GM12878 (cell line): ENCODE measurements at regions not wholly inside any gene's neighbourhood (a gene's known extent, or its start where the extent isn't known, plus 50 kb on each side); places are given as distances from the start of the nearest gene placed in this dataset.
"Not testable (repeated sequence)": the region's sequence is repeated elsewhere in the genome, so short reads cannot be mapped to it uniquely, and the experiment has no call there.

ENCODE experiments used
- ATAC-seq: fragments of 200-7000 bp; cut with Tn5 transposase; 3 replicates; pipeline ENCODE4 v1.9.1; 2020; ENCODE audit warnings: mild to moderate bottlenecking, moderate library complexity
- BruUV-seq: library from RNA; stranded (reverse); fragments of 400-500 nt; replicated peaks from 2 replicates; lab custom pipeline; 2021; lab: Mats Ljungman, UMichigan
- CTCF ChIA-PET: fragments of 300-600 bp; sonication (Branson Sonifier 250); formaldehyde crosslinking; extraction: SDS; loops from one replicate; lab custom pipeline; 2021; ENCODE audit warnings: inconsistent platforms; lab: Yijun Ruan, JAX
- POLR2A ChIA-PET: fragments of 350-600 bp; formaldehyde crosslinking; extraction: SDS; loops from one replicate; lab custom pipeline; 2021; ENCODE audit warnings: inconsistent platforms; lab: Charles Lee
- RAD21 ChIA-PET: fragments of 300-600 bp; sonication (Branson Sonifier 250); formaldehyde crosslinking; loops from one replicate; lab custom pipeline; 2023; ENCODE audit warnings: antibody characterized with exemption; ENCODE audit not compliant: unreplicated experiment; lab: Charles Lee
- SMC1A ChIA-PET: fragments of 300-600 bp; sonication (Branson Sonifier 250); formaldehyde crosslinking; loops from one replicate; lab custom pipeline; 2023; ENCODE audit not compliant: unreplicated experiment, uncharacterized antibody; lab: Charles Lee
- DNase-seq: peaks from one replicate; pipeline ENCODE4 v3.0.0-alpha.2; 2011; ENCODE audit warnings: low read depth, low spot score
- FAIRE-seq: peaks from 3 replicates; lab custom pipeline; 2011; peaks lifted over from hg19 to GRCh38; lab: Jason Lieb, UNC
- H2AFZ ChIP-seq: 2 replicates; pipeline ENCODE4 v1.6.0; 2011; ENCODE audit warnings: low read depth, low read length, control low read depth; ENCODE audit not compliant: control insufficient read depth
- H3K27ac ChIP-seq: 2 replicates; pipeline ENCODE4 v1.5.1; 2011; ENCODE audit warnings: control low read depth; ENCODE audit not compliant: control insufficient read depth, insufficient read depth
- H3K27me3 ChIP-seq, 2 experiments: replicated peaks in 1 of 2; 2 replicates each; pipeline versions ENCODE4 v1.6.0 to v1.6.1; 2011; ENCODE audit warnings: low read length in 1 of 2; ENCODE audit not compliant: control insufficient read depth in 2 of 2, insufficient read depth in 2 of 2
- H3K36me3 ChIP-seq, 2 experiments: 2 replicates each; pipeline ENCODE4 v1.5.1; 2011; ENCODE audit warnings: low read length in 1 of 2; ENCODE audit not compliant: control insufficient read depth in 2 of 2, insufficient read depth in 2 of 2
- H3K4me1 ChIP-seq: 2 replicates; pipeline ENCODE4 v1.6.1; 2011; ENCODE audit warnings: mild to moderate bottlenecking, low read length, moderate library complexity, mixed read lengths; ENCODE audit not compliant: control insufficient read depth, insufficient read depth
- H3K4me2 ChIP-seq: 2 replicates; pipeline ENCODE4 v1.6.0; 2011; ENCODE audit warnings: control low read depth; ENCODE audit not compliant: control insufficient read depth, insufficient read depth
- H3K4me3 ChIP-seq: fragments of 200-600 bp; sonication (generic); 2 replicates; pipeline ENCODE4 v1.5.1; 2016
- H3K79me2 ChIP-seq: 2 replicates; pipeline ENCODE4 v1.6.0; 2011; ENCODE audit warnings: low read length; ENCODE audit not compliant: control insufficient read depth, insufficient read depth
- H3K9ac ChIP-seq: 2 replicates; pipeline ENCODE4 v1.8.0; 2011; ENCODE audit warnings: low read length, control low read depth, mixed read lengths; ENCODE audit not compliant: control insufficient read depth, insufficient read depth
- H3K9me3 ChIP-seq: replicated peaks from 3 replicates; pipeline ENCODE4 v1.5.1; 2011; ENCODE audit warnings: mild to moderate bottlenecking, low read length; ENCODE audit not compliant: control insufficient read depth, insufficient read depth
- H4K20me1 ChIP-seq: 2 replicates; pipeline ENCODE4 v1.6.0; 2011; ENCODE audit not compliant: control insufficient read depth, insufficient read depth
- BACH1 ChIP-seq: fragments of 450-650 bp; IDR thresholded peaks from 2 replicates; pipeline ENCODE4 v1.6.1; 2017; ENCODE audit warnings: mild to moderate bottlenecking, borderline replicate concordance
- CREM ChIP-seq: IDR thresholded peaks from 2 replicates; pipeline ENCODE4 v1.6.1; 2014; ENCODE audit warnings: antibody characterized with exemption, low read depth
- PAX5 ChIP-seq: IDR thresholded peaks from 2 replicates; pipeline ENCODE4 v1.6.1; 2011; ENCODE audit warnings: low read depth, low read length, borderline replicate concordance
- SMAD1 ChIP-seq: fragments of 450-650 bp; IDR thresholded peaks from 2 replicates; pipeline ENCODE4 v1.6.1; 2018; ENCODE audit warnings: mild to moderate bottlenecking, low read depth; ENCODE audit not compliant: partially characterized antibody
- TCF3 ChIP-seq: IDR thresholded peaks from 2 replicates; pipeline ENCODE4 v1.6.1; 2012; ENCODE audit warnings: low read depth, mild to moderate bottlenecking, low read length, borderline replicate concordance; ENCODE audit not compliant: insufficient read depth
- WGBS: methylation state at CpG from one replicate; pipeline ENCODE4 v1.1.6; 2016; ENCODE audit warnings: low lambda C conversion rate; ENCODE audit not compliant: insufficient replicate concordance, insufficient coverage; ENCODE audit errors: missing lambda C conversion rate; 5-methylcytosine and 5-hydroxymethylcytosine counted together
- in situ Hi-C: fragments of 300-500 bp; cut with MboI; formaldehyde crosslinking; loops from 9 replicates; pipeline ENCODE4 v1.14.3; 2018; ENCODE audit warnings: mixed read lengths
- intact Hi-C: fragments of 100-400 bp; cut with micrococcal nuclease; formaldehyde crosslinking; loops from one replicate; pipeline ENCODE4 v1.14.2; 2022; ENCODE audit not compliant: unreplicated experiment
- TF ChIP-seq, protein P1 (sequence below): IDR thresholded peaks from 2 replicates; pipeline ENCODE4 v1.6.1; 2011; ENCODE audit warnings: mild to moderate bottlenecking, low read depth, low read length, moderate library complexity; ENCODE audit not compliant: insufficient replicate concordance
- TF ChIP-seq, protein P2 (sequence below): IDR thresholded peaks from 2 replicates; pipeline ENCODE4 v1.6.1; 2011; ENCODE audit warnings: low read depth, low read length, improper control_type of control experiment, borderline replicate concordance
- TF ChIP-seq, protein P3 (sequence below): fragments of 450-650 bp; IDR thresholded peaks from 2 replicates; pipeline ENCODE4 v1.6.1; 2017; ENCODE audit warnings: mild to moderate bottlenecking, low read depth, inconsistent platforms; ENCODE audit not compliant: poor library complexity, severe bottlenecking

DNA sequence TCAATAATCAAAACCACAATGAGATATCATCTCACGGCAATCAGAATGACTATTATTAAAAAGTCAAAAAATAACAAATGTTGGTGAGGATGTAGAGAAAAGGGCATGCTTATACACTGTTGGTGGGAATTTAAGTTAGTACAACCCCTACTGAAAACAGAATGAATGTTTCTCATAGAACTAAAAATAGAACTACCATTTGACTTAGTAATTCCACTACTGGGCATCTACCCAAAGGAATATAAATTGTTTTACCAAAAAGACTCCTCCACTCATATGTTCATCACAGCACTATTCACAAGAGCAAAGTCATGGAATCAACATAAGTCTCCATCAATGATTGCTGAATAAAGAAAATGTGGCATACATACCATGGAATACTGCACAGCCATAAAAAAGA lies 278.1 kb upstream of the ARSJ start (continued):
- TF ChIP-seq TCF3 (no peak), PAX5 (no peak), BACH1 (no peak), SMAD1 (no peak)
- TF ChIP-seq, protein P1, sequence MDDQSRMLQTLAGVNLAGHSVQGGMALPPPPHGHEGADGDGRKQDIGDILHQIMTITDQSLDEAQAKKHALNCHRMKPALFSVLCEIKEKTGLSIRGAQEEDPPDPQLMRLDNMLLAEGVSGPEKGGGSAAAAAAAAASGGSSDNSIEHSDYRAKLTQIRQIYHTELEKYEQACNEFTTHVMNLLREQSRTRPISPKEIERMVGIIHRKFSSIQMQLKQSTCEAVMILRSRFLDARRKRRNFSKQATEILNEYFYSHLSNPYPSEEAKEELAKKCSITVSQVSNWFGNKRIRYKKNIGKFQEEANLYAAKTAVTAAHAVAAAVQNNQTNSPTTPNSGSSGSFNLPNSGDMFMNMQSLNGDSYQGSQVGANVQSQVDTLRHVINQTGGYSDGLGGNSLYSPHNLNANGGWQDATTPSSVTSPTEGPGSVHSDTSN, result no peak

DNA sequence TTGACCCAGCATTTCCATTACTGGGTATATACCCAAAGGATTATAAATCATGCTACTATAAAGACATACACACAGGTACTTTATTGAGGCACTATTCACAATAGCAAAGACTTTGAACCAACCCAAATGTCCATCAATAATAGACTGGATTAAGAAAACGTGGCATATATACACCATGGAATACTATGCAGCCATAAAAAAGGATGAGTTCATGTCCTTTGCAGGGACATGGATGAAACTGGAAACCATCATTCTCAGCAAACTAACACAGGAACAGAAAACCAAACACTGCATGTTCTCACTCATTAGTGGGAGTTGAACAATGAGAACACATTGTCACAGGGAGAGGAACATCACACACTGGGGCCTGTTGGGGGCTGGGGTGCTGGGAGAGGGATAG lies 283.0 kb upstream of the ARSJ start:
- BruUV-seq, ATAC-seq, intact Hi-C loops, RAD21 ChIA-PET, SMC1A ChIA-PET, H3K36me3 ChIP-seq, in situ Hi-C loops, H3K4me3 ChIP-seq, FAIRE-seq, H3K4me1 ChIP-seq, H3K79me2 ChIP-seq, CTCF ChIA-PET, H4K20me1 ChIP-seq, H3K27me3 ChIP-seq, H3K9me3 ChIP-seq, DNase-seq, H3K27ac ChIP-seq, H2AFZ ChIP-seq, H3K9ac ChIP-seq, H3K4me2 ChIP-seq, POLR2A ChIA-PET: not testable (repeated sequence)
- WGBS, result 0% methylated on average over 1 of the region's 1 CpG

DNA sequence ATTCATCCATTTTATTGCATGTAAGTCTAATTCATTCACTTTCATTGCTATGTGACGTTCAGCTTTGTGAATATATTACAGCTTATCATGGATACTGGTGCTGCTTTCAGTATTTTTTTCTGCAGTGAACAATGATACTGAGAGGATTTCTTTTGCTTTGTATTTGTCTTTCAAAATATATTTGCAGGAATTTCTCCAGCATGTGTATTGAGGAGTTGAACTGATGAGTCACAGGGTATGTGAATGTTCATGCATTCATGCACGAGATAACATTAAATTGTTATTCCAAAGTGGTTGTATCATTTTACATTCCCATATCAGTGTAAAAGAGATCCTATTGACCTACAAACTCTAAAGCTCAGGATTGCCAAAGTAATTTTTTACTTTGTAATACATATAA lies 283.8 kb upstream of the ARSJ start:
- in situ Hi-C loops, result no loop called here
- 31% methylated on average over 2 of the region's 2 CpGs for WGBS
- FAIRE-seq, result no peak
- RAD21 ChIA-PET, result no interaction called here
- no peak overlapping the region for H3K27ac ChIP-seq
- H3K9me3 ChIP-seq, result no peaks in the 10 kb centered on the region
- no peak for ATAC-seq
- no peaks in the 10 kb centered on the region for H3K4me1 ChIP-seq
- no peak overlapping the region for H3K4me3 ChIP-seq
- H3K9ac ChIP-seq, result no peak overlapping the region
- no TSS peak for BruUV-seq
- H4K20me1 ChIP-seq, result no peaks in the 10 kb centered on the region
- no peak overlapping the region for H2AFZ ChIP-seq
- CTCF ChIA-PET, result no interaction called here
- intact Hi-C loops, result no loop called here
- H3K27me3 ChIP-seq, result no peaks in the 10 kb centered on the region; a peak in 1 of 4 replicates
- H3K4me2 ChIP-seq, result no peak overlapping the region
- no peaks in the 10 kb centered on the region for H3K79me2 ChIP-seq
- H3K36me3 ChIP-seq, result no peaks in the 10 kb centered on the region
- POLR2A ChIA-PET, result no interaction called here
- SMC1A ChIA-PET, result interaction anchor here (0.8 kb wide), 1 partner anchor 20 kb away, joined by 3 read pairs; no protein-coding TSS in a partner anchor
- DNase-seq, result no peak
- no peak for TF ChIP-seq CREM
- TF ChIP-seq PAX5, result no peak
- TF ChIP-seq, protein P2, sequence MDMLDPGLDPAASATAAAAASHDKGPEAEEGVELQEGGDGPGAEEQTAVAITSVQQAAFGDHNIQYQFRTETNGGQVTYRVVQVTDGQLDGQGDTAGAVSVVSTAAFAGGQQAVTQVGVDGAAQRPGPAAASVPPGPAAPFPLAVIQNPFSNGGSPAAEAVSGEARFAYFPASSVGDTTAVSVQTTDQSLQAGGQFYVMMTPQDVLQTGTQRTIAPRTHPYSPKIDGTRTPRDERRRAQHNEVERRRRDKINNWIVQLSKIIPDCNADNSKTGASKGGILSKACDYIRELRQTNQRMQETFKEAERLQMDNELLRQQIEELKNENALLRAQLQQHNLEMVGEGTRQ, result no peak
- TF ChIP-seq, protein P3, sequence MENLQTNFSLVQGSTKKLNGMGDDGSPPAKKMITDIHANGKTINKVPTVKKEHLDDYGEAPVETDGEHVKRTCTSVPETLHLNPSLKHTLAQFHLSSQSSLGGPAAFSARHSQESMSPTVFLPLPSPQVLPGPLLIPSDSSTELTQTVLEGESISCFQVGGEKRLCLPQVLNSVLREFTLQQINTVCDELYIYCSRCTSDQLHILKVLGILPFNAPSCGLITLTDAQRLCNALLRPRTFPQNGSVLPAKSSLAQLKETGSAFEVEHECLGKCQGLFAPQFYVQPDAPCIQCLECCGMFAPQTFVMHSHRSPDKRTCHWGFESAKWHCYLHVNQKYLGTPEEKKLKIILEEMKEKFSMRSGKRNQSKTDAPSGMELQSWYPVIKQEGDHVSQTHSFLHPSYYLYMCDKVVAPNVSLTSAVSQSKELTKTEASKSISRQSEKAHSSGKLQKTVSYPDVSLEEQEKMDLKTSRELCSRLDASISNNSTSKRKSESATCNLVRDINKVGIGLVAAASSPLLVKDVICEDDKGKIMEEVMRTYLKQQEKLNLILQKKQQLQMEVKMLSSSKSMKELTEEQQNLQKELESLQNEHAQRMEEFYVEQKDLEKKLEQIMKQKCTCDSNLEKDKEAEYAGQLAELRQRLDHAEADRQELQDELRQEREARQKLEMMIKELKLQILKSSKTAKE, result no peak
